ENCODE measurements at regions not wholly inside any gene's neighbourhood (a gene's known extent, or its start where the extent isn't known, plus 50 kb on each side); places are given as distances from the start of the nearest gene placed in this dataset.

DNA sequence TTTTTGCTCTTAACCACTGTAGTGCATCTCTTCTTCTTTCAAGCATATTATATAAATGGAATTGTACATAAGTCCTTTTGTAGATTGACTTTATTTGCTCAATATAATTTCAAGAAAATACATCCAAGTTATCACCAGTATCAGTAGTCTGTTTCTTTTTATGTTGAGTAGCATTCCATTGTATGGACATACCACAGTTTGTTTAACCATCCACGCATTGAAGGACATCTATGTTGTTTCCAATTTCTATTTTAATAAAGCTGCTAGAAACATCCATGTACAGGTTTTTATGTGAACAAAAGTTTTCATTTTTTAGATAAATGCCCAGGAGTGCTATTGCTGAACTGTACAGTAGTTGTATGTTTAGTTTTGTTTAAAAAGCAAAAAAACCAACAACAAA lies 387.5 kb upstream of the SOX11 start:
- TF ChIP-seq, protein P1, sequence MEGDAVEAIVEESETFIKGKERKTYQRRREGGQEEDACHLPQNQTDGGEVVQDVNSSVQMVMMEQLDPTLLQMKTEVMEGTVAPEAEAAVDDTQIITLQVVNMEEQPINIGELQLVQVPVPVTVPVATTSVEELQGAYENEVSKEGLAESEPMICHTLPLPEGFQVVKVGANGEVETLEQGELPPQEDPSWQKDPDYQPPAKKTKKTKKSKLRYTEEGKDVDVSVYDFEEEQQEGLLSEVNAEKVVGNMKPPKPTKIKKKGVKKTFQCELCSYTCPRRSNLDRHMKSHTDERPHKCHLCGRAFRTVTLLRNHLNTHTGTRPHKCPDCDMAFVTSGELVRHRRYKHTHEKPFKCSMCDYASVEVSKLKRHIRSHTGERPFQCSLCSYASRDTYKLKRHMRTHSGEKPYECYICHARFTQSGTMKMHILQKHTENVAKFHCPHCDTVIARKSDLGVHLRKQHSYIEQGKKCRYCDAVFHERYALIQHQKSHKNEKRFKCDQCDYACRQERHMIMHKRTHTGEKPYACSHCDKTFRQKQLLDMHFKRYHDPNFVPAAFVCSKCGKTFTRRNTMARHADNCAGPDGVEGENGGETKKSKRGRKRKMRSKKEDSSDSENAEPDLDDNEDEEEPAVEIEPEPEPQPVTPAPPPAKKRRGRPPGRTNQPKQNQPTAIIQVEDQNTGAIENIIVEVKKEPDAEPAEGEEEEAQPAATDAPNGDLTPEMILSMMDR (IDR thresholded peaks at IDR 0.05; ENCODE audit: insufficient read depth, low read length): no peak
- H3K4me3 ChIP-seq (ENCODE audit: low read depth, low read length): no peak overlapping the region
- no peak for DNase-seq (ENCODE audit: low read depth)

DNA sequence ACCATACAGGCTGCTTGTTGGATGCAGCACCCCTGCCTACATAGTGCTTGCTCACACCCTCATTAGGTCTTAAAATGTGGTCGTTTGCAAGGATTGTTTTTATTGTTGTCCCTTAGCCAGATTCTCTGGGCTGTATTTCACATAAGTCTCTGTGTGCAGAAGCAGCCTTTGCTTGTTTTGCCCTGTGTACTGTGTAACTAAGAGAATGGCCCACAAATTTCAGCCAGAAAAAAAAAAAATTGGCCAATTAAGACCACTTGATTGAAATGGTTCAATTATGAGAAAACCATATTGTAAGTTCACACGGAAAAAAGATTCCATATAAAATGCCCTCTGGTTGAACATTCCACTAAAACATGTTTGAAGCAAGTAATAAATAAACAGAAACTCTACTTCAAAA lies 377.1 kb upstream of the SOX11 start:
- TF ChIP-seq, protein P1 (IDR thresholded peaks at IDR 0.05; ENCODE audit: insufficient read depth, low read length): no peak
- no peak overlapping the region for H3K4me3 ChIP-seq (ENCODE audit: low read depth, low read length)
- no peak for DNase-seq (ENCODE audit: low read depth)

DNA sequence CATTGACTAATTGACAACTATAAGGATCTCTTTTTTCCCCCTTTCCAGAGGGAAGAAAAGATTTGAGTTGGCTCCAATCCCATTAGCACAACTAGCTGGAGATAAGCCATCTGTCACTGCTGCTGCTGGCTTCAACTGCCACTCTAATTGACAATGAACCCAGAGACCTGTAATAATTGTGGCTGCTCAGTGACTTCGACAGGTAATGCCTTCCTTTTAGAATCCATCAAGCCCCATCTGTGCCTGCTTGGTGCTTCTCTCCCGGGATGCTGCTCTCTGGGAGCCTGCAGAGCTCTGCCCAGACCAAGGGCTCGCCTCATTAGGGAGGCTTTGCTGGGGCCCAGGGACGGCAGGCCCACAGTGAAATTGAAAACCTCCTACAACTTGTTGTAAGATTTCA lies 376.7 kb upstream of the SOX11 start:
- TF ChIP-seq, protein P1 (IDR thresholded peaks at IDR 0.05; ENCODE audit: insufficient read depth, low read length): no peak
- no peak overlapping the region for H3K4me3 ChIP-seq (ENCODE audit: low read depth, low read length)
- no peak for DNase-seq (ENCODE audit: low read depth)

DNA sequence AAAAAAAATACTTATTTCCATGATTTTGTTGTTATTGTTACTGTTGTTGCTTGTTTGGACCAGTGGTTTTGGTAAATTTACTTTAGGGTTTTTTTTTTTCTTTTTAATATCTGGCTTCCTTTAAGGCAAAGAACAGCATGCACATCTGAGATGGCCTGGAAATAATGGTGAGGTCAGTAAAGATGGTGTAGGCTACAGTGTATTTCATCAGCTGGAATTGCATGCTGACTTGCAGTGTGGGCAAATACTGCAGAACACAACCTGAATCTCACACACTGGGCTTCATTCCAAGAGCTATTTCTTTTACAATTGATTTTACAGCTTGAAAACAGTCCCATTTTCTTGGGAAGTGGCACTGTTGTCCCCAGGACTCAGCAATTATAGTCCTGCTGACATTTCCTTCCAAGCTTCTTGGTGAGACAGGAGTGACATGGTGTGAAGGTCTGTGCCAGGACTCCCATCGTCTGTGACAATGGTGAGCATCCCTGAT lies 376.1 kb upstream of the SOX11 start:
- DNase-seq (ENCODE audit: low read depth): no peak
- TF ChIP-seq, protein P1 (IDR thresholded peaks at IDR 0.05; ENCODE audit: insufficient read depth, low read length): no peak
- H3K4me3 ChIP-seq (ENCODE audit: low read depth, low read length): no peak overlapping the region

DNA sequence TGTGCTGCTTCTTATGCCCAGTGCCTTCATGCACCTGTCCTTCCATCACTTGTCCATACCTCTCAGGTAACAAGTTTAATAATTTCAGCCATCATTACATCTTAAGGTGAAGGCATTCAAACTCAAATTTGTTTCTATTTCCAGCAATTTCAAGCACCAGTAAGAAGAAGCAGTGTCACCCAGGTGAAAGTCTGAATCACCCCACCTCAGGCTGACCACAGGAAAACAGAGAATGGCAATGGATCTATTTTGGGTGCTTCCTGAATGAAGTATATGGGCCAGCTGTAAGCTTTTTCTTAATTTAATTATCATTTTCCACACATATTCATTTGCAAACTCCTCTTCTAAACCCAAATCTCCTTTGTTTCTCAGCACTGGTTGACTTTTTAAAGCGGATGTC lies 372.7 kb upstream of the SOX11 start:
- no peak overlapping the region for H3K4me3 ChIP-seq (ENCODE audit: low read depth, low read length)
- TF ChIP-seq, protein P1 (IDR thresholded peaks at IDR 0.05; ENCODE audit: insufficient read depth, low read length): no peak
- DNase-seq (ENCODE audit: low read depth): no peak

DNA sequence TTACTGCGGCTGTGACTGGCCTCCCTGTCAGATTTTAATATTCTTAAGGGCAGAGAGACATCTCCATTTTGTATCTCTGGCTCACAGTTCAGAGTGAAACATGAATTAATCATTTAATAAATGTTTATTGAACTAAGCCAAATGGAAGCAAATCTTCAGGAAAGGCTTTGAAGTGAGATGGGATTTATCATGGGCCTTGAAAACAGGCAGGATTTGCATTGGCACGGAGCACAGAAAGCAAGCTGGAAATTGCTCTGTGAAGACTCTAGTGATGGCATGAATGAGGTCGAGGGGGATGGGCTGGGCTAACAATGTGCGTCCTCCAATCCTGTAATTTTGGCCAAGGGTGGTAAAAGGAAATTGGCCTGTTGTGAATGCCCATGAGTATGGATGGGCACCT lies 369.8 kb upstream of the SOX11 start:
- H3K4me3 ChIP-seq (ENCODE audit: low read depth, low read length): no peak overlapping the region
- TF ChIP-seq, protein P1 (IDR thresholded peaks at IDR 0.05; ENCODE audit: insufficient read depth, low read length): no peak
- DNase-seq (ENCODE audit: low read depth): no peak

DNA sequence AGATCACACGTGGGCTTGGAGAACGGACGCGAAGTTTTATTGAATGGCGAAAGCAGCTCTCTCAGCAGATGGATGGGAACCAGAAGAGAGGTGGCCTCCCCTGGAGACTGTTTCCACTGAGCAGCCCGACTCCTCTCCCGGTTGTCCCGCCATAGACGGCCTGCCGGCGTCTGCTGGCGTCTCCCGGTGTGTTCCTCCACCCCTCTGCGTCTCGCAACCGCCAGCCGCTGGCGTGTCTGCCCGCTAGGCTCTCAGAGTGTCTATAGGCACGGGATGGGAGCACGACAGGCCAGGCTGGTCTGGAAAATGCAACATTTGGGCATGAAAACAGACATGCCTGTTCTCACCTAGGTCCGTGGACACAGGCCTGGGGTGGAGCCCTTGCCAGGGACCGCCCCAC lies 366.7 kb upstream of the SOX11 start:
- TF ChIP-seq, protein P1 (IDR thresholded peaks at IDR 0.05; ENCODE audit: insufficient read depth, low read length): no peak
- H3K4me3 ChIP-seq (ENCODE audit: low read depth, low read length): no peak overlapping the region
- no peak for DNase-seq (ENCODE audit: low read depth)
